CD4-positive, alpha-beta T cell treated with Interleukin-10 for 1 hour (primary cell): ENCODE measurements at regions not wholly inside any gene's neighbourhood (a gene's known extent, or its start where the extent isn't known, plus 50 kb on each side); places are given as distances from the start of the nearest gene placed in this dataset.

Experiments
- DNase-seq: peaks from one replicate; pipeline ENCODE4 v3.0.0-alpha.2; 2020

GRCh38 chr16:14334366-14335080, 263.4 kb downstream of the MRTFB start:
- no peak for DNase-seq

- DNase-seq = no peak
These were observed 262.2 kb downstream of the MRTFB start for GRCh38 chr16:14333361-14333760.

GRCh38 chr16:14331020-14331419, 259.9 kb downstream of the MRTFB start:
- DNase-seq = no peak

- DNase-seq = no peak
These were observed 258.7 kb downstream of the MRTFB start for GRCh38 chr16:14329727-14330350.

GRCh38 chr16:14325502-14326401, 254.6 kb downstream of the MRTFB start:
- no peak for DNase-seq

GRCh38 chr16:14324581-14324980, 253.5 kb downstream of the MRTFB start:
- DNase-seq = no peak

- no peak for DNase-seq
These were observed 251.1 kb downstream of the MRTFB start for GRCh38 chr16:14322186-14322585.

- DNase-seq = no peak
These were observed 250.4 kb downstream of the MRTFB start for GRCh38 chr16:14321542-14321941.

GRCh38 chr16:14320406-14320805, 249.3 kb downstream of the MRTFB start:
- no peak for DNase-seq
